Ovary (tissue), 7 donors: ENCODE measurements at regions not wholly inside any gene's neighbourhood (a gene's known extent, or its start where the extent isn't known, plus 50 kb on each side); places are given as distances from the start of the nearest gene placed in this dataset.

Experiments
- DNase-seq, 5 donors: peaks; one replicate each; pipeline ENCODE4 v3.0.0-alpha.2; 2019 to 2020
- H3K27ac ChIP-seq, 2 donors: fragments of 200-600 bp; one replicate each; pipeline versions ENCODE4 v1.5.1 to v1.8.0; 2019 to 2022
- H3K27me3 ChIP-seq: fragments of 200-600 bp; one replicate; pipeline ENCODE4 v1.8.0; 2022
- H3K36me3 ChIP-seq: fragments of 200-600 bp; sonication (generic); one replicate; pipeline ENCODE4 v1.5.1; 2019
- H3K4me1 ChIP-seq: one replicate; pipeline ENCODE4 v1.8.1; 2013; ENCODE audit warnings: mild to moderate bottlenecking, moderate library complexity; ENCODE audit not compliant: insufficient read depth
- H3K4me3 ChIP-seq: fragments of 200-600 bp; sonication (generic); one replicate; pipeline ENCODE4 v1.5.1; 2017
- H3K9me3 ChIP-seq, 2 donors: fragments of 200-600 bp in 1 of 2; sonication (generic) in 1 of 2; one replicate each; pipeline versions ENCODE4 v1.5.1 to v1.8.1; 2013 to 2019; ENCODE audit warnings: mild to moderate bottlenecking in 1 of 2, moderate library complexity in 1 of 2
- EP300 ChIP-seq: sonication (generic); formaldehyde crosslinking; IDR thresholded peaks from one replicate; pipeline ENCODE4 v1.6.1; 2017; ENCODE audit warnings: antibody characterized with exemption
- POLR2A ChIP-seq: fragments of 450-650 bp; IDR thresholded peaks from one replicate; pipeline ENCODE4 v1.6.1; 2017; ENCODE audit warnings: antibody characterized with exemption, mild to moderate bottlenecking, moderate library complexity
- WGBS, 3 donors: extraction: QIAGEN DNeasy Blood & Tissue Kit in 1 of 3; methylation state at CpG; one replicate each; pipeline versions ENCODE4 v1.1.5 to v1.1.7; 2013 to 2017; 5-methylcytosine and 5-hydroxymethylcytosine counted together
- intact Hi-C, 4 donors: fragments of 100-400 bp; cut with DNase I; formaldehyde crosslinking; loops; one replicate each; pipeline versions ENCODE4 v1.11.0 to v1.15.1; 2022 to 2023
- TF ChIP-seq, protein P1 (sequence below), 3 donors: fragments of 450-650 bp in 2 of 3; fragments of 200-600 bp in 1 of 3; IDR thresholded peaks; one replicate each; pipeline versions ENCODE4 v1.5.1 to v1.8.0; 2016 to 2022; ENCODE audit warnings: antibody characterized with exemption in 3 of 3, mild to moderate bottlenecking in 1 of 3
- donor health status: DM: no; HTN: no; CAD: no; lungs with moderate emphysema.
- donor health status: DM: no; HTN: no; CAD: no.
- donor health status: Bipolar disorder and iron deficiency.
- donor health status: DM: no; HTN: no; CAD: no.
- donor health status: DM: yes; HTN: yes; CAD: no.

DNA sequence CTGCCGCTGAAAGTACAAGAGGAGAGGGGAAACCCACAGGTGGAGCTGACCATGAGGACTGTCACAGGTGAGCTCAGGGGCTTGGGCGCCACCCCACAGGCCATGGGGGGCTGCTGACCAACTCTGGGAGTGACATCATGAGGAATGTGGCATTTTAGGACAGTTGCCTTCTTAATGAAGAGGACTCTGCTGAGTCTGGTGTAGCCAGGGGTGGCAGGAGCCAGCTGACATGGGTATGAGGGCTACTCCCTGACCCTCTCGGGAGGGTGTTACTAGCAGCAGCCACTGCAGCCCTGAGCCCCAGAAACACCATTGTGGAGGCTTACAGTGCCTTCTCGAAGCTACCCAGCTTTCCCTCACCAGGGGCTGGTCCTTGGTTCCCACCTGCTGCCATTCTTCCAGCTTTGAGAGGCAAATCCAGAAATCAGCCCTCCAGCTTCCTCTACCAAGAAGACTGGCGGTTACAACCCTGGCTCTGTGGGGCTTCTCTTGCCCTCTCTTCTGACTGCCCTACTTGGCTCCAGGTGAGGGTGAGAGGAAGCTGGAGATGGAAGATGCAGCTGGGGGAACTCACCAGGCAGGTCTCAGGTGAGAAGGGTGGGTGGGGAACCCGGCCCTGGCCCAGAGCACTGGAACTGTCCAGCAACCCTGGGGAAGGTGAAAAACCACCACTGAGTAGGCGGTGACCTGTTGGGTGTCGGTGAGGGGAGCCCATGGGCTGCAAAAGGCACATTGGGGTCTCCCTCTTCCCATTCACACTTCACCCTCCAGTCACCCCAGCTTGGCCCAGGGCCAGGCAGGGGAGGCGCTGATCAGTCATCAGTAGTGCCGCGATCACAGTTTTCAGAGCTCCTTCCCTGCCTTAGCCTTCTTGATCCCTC, 98.5 kb downstream of the MCFD2 start:
- peaks cover 20% of the 10 kb centered on the region for H3K4me1 ChIP-seq
- H3K9me3 ChIP-seq: no peaks in the 10 kb centered on the region
- H3K4me3 ChIP-seq: no peak overlapping the region
- no peak for DNase-seq
- H3K27me3 ChIP-seq: no peaks in the 10 kb centered on the region
- intact Hi-C loops: no loop called here
- H3K36me3 ChIP-seq: no peaks in the 10 kb centered on the region
- TF ChIP-seq, protein P1, sequence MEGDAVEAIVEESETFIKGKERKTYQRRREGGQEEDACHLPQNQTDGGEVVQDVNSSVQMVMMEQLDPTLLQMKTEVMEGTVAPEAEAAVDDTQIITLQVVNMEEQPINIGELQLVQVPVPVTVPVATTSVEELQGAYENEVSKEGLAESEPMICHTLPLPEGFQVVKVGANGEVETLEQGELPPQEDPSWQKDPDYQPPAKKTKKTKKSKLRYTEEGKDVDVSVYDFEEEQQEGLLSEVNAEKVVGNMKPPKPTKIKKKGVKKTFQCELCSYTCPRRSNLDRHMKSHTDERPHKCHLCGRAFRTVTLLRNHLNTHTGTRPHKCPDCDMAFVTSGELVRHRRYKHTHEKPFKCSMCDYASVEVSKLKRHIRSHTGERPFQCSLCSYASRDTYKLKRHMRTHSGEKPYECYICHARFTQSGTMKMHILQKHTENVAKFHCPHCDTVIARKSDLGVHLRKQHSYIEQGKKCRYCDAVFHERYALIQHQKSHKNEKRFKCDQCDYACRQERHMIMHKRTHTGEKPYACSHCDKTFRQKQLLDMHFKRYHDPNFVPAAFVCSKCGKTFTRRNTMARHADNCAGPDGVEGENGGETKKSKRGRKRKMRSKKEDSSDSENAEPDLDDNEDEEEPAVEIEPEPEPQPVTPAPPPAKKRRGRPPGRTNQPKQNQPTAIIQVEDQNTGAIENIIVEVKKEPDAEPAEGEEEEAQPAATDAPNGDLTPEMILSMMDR (IDR thresholded peaks at IDR 0.05): no peak
- no peak for TF ChIP-seq EP300
- TF ChIP-seq POLR2A: no peak
- H3K27ac ChIP-seq: peak overlapping the region in 1 of 2 donors; percentile 10
- 91 to 96% (median 94%) methylated on average over 11 of the region's 11 CpGs for WGBS, 3 donors

DNA sequence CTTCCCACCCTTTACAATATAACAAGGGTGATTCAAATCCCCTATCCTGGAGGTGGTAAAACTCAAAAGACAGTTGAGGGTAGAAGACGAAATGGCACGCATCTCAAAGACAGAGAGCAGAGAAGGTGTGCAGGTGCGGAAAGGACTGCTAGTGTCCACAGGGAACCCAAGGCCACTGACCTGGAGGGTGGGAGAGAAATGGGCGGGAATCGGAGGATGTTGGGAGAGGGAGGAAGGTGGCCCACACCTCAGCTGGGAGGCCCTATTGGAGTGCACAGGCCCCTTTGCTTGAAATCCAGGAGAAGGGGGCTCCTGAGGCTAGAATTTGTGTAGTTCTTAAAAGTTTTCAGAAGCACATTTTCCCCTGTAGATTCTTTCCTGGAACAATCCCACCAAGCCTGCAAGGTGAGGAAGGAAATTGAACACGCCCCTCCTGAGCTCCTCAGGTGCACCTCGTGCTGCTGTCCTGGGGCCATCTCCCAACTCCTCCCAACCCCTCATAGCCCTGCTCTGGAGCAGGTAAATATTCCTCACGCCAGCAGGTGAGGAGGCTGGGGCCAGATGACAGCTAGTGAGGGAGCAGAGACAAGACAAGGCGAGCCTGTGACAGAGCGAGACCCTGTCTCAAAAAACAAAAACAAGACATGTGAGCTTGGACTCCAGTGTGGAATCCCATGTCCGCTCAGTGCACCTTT, 99.3 kb downstream of the MCFD2 start:
- Histone ChIP-seq H3K4me1 (peaks cover 22% of the 10 kb centered on the region), H3K9me3 (no peaks in the 10 kb centered on the region), H3K4me3 (no peak overlapping the region), H3K27me3 (no peaks in the 10 kb centered on the region), H3K36me3 (no peaks in the 10 kb centered on the region), H3K27ac (no peak overlapping the region)
- 95 to 98% (median 97%) methylated on average over 11 of the region's 11 CpGs for WGBS, 3 donors
- TF ChIP-seq EP300 (no peak), POLR2A (no peak)
- TF ChIP-seq, protein P1 (IDR thresholded peaks at IDR 0.05): no peak
- DNase-seq: no peak
- intact Hi-C loops: no loop called here

- Histone ChIP-seq H3K4me3 (no peak overlapping the region), H3K36me3 (no peaks in the 10 kb centered on the region), H3K9me3 (no peaks in the 10 kb centered on the region), H3K4me1 (peaks cover 23% of the 10 kb centered on the region), H3K27me3 (no peaks in the 10 kb centered on the region), H3K27ac (peak overlapping the region in 1 of 2 donors; percentile 79)
- intact Hi-C loops: no loop called here
- TF ChIP-seq POLR2A (no peak), EP300 (no peak)
- TF ChIP-seq, protein P1 (IDR thresholded peaks at IDR 0.05): no peak
- DNase-seq: no peak
- WGBS, 3 donors: 93 to 96% (median 96%) methylated on average over 10 of the region's 10 CpGs
Measured at GRCh38 chr2:46815121-46815802, 100.3 kb downstream of the MCFD2 start.

DNA sequence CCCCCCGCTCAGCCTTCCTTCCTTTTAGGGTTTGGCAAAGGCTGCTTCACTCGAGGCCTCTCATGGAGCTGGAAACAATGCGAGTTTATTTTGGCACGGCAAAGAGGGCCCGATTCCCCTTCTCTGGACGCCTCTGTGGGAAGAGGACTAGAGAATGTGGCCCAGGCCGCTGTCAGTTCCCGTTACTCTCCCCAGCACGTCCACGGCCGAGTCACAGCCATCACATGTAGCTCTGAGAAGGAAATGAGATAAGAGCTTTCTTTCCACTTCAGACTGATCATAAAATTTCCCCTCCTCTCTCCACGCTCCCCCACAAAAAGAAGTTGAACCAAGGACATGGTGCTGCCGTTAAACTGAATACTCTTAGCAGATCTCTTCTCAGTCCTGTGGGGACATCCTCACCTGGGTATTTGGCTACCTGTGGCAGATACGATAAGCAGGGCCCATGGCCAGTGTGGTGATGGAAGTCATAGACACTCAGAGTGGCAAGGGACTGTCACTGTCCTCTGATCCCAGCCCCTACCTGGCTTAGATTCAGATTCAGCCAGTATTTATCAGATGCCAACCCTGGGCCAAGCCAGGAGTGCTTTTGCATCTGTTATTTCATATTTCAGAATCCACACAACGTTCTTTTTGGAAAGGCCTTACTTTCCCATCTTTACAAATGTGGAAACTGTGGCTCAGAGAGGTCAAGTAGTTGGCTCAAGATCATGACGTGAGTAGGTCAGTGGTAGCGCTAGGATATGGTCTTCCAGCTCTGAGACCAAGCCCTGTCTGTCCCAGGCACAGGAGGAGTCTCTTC, 101.2 kb downstream of the MCFD2 start:
- intact Hi-C loops: no loop called here
- H3K4me3 ChIP-seq: no peak overlapping the region
- 13 to 24% (median 19%) methylated on average over 17 of the region's 17 CpGs for WGBS, 3 donors
- no peaks in the 10 kb centered on the region for H3K9me3 ChIP-seq
- H3K27ac ChIP-seq: peak overlapping the region; percentile 15 to 79
- H3K27me3 ChIP-seq: no peaks in the 10 kb centered on the region
- H3K36me3 ChIP-seq: no peaks in the 10 kb centered on the region
- DNase-seq: peak; percentile 66 to 83 (median 75)
- peaks cover 23% of the 10 kb centered on the region for H3K4me1 ChIP-seq
- TF ChIP-seq POLR2A (no peak), EP300 (peak; percentile 36)
- TF ChIP-seq, protein P1 (IDR thresholded peaks at IDR 0.05): no peak
